ENCODE measurements at regions not wholly inside any gene's neighbourhood (a gene's known extent, or its start where the extent isn't known, plus 50 kb on each side); places are given as distances from the start of the nearest gene placed in this dataset.
"Not testable (repeated sequence)": the region's sequence is repeated elsewhere in the genome, so short reads cannot be mapped to it uniquely, and the experiment has no call there.

DNA sequence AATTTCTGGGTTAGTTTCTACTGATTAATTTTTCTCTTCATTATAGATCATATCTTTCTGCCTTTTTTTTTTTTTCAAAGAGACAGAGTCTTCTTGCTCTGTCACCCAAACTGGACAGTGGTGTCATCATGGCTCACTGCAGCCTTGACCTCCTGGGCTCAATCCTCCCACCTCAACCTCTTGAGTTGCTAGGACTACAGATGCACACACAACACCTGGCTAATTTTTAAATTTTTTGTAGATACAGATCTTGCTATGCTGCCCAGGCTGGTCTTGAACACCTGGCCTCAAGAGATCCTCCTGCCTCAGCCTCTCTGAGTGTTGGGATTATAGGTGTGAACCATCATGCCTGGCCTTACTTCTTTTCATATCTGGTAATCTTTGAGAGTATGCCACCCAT is 73.3 kb upstream of the SLCO2A1 start:
- Histone ChIP-seq H3K27me3 (ENCODE audit: control insufficient read depth in 1 of 2, insufficient read depth in 1 of 2, low read length in 2 of 2) (no peaks in the 10 kb centered on the region), H2AFZ (ENCODE audit: low read depth, low read length) (no peak overlapping the region), H2AK5ac (ENCODE audit: low read length, severe bottlenecking) (no peak overlapping the region), H3K9ac (ENCODE audit: low read length) (no peak overlapping the region), H3K4ac (ENCODE audit: low read depth in 1 of 2, low read length in 2 of 2) (no peak overlapping the region), H2BK15ac (ENCODE audit: low read depth, poor library complexity, severe bottlenecking) (no peak overlapping the region), H3K4me1 (ENCODE audit: control insufficient read depth, insufficient read depth, low read depth, low read length) (no peaks in the 10 kb centered on the region), H3K4me2 (ENCODE audit: low read length, poor library complexity, severe bottlenecking) (no peak overlapping the region), H4K91ac (ENCODE audit: low read length) (no peak overlapping the region), H3K79me1 (replicated peaks; ENCODE audit: low read length, poor library complexity, severe bottlenecking) (no peaks in the 10 kb centered on the region), H2BK120ac (ENCODE audit: low read depth, low read length) (no peak overlapping the region), H3K14ac (ENCODE audit: low read length in 2 of 2) (no peak overlapping the region), H3K9me3 (ENCODE audit: control insufficient read depth, low read length) (peaks cover 2% of the 10 kb centered on the region), H3K4me3 (ENCODE audit: insufficient read depth in 1 of 2, low read depth in 1 of 2, low read length in 2 of 2) (no peak overlapping the region), H3K18ac (ENCODE audit: low read depth in 1 of 2, low read length in 2 of 2) (no peak overlapping the region), H2BK5ac (ENCODE audit: low read depth, low read length, poor library complexity, severe bottlenecking) (no peak overlapping the region), H3K23ac (ENCODE audit: low read length in 2 of 2) (no peak overlapping the region), H3K36me3 (ENCODE audit: control insufficient read depth in 1 of 2, insufficient read depth in 2 of 2, low read depth in 1 of 2, low read length in 2 of 2) (no peaks in the 10 kb centered on the region), H4K8ac (ENCODE audit: low read length) (no peak overlapping the region), H2BK12ac (ENCODE audit: low read length in 2 of 2) (no peak overlapping the region), H3K27ac (ENCODE audit: low read length, poor library complexity, severe bottlenecking) (no peak overlapping the region)
- DNase-seq, result no peak

DNA sequence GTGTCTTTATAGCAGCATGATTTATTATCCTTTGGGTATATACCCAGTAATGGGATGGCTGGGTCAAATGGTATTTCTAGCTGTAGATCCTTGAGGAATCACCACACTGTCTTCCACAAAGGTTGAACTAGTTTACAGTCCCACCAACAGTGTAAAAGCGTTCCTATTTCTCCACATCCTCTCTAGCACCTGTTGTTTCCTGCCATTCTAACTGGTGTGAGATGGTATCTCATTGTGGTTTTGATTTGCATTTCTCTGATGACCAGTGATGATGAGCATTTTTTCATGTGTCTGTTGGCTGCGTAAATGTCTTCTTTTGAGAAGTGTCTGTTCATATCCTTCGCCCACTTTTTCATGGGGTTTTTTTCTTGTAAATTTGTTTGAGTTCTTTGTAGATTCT is 66.5 kb upstream of the SLCO2A1 start:
- not testable (repeated sequence) for H3K79me1 ChIP-seq (replicated peaks; ENCODE audit: low read length, poor library complexity, severe bottlenecking); H3K14ac ChIP-seq (ENCODE audit: low read length in 2 of 2); H2BK5ac ChIP-seq (ENCODE audit: low read depth, low read length, poor library complexity, severe bottlenecking); H3K9me3 ChIP-seq (ENCODE audit: control insufficient read depth, low read length); H4K8ac ChIP-seq (ENCODE audit: low read length); H3K27me3 ChIP-seq (ENCODE audit: control insufficient read depth in 1 of 2, insufficient read depth in 1 of 2, low read length in 2 of 2); DNase-seq; H2AK5ac ChIP-seq (ENCODE audit: low read length, severe bottlenecking); H2BK120ac ChIP-seq (ENCODE audit: low read depth, low read length); H2AFZ ChIP-seq (ENCODE audit: low read depth, low read length); H2BK12ac ChIP-seq (ENCODE audit: low read length in 2 of 2); H3K4me3 ChIP-seq (ENCODE audit: insufficient read depth in 1 of 2, low read depth in 1 of 2, low read length in 2 of 2); H3K4me2 ChIP-seq (ENCODE audit: low read length, poor library complexity, severe bottlenecking); H2BK15ac ChIP-seq (ENCODE audit: low read depth, poor library complexity, severe bottlenecking); H3K4ac ChIP-seq (ENCODE audit: low read depth in 1 of 2, low read length in 2 of 2); H3K18ac ChIP-seq (ENCODE audit: low read depth in 1 of 2, low read length in 2 of 2); H3K36me3 ChIP-seq (ENCODE audit: control insufficient read depth in 1 of 2, insufficient read depth in 2 of 2, low read depth in 1 of 2, low read length in 2 of 2); H3K9ac ChIP-seq (ENCODE audit: low read length); H4K91ac ChIP-seq (ENCODE audit: low read length); H3K4me1 ChIP-seq (ENCODE audit: control insufficient read depth, insufficient read depth, low read depth, low read length); H3K23ac ChIP-seq (ENCODE audit: low read length in 2 of 2); H3K27ac ChIP-seq (ENCODE audit: low read length, poor library complexity, severe bottlenecking)
- 80% methylated on average over 1 of the region's 3 CpGs for WGBS

DNA sequence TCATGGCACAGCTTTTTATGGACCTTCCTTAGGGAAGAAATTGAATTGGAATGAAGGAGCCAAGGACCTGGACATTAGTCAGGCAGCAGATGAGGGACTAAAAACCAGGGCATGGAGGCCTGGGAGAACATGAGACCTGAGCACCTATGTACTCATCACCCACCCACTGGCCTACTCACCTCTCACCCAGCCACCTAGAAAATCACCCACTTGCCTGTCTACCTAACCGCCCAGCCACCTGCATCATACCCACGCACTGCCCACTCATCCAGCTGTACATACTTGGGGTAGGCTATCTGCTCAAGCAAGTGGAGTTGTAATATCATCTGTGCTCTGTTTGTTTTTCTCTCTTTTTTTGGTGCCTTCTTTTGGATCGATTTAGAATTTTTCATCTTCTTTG is 65.3 kb upstream of the SLCO2A1 start:
- Histone ChIP-seq H3K36me3 (ENCODE audit: control insufficient read depth in 1 of 2, insufficient read depth in 2 of 2, low read depth in 1 of 2, low read length in 2 of 2) (no peaks in the 10 kb centered on the region), H3K9me3 (ENCODE audit: control insufficient read depth, low read length) (no peaks in the 10 kb centered on the region), H3K14ac (ENCODE audit: low read length in 2 of 2) (no peak overlapping the region), H3K27ac (ENCODE audit: low read length, poor library complexity, severe bottlenecking) (no peak overlapping the region), H2BK120ac (ENCODE audit: low read depth, low read length) (no peak overlapping the region), H2AK5ac (ENCODE audit: low read length, severe bottlenecking) (no peak overlapping the region), H2BK12ac (ENCODE audit: low read length in 2 of 2) (no peak overlapping the region), H2BK5ac (ENCODE audit: low read depth, low read length, poor library complexity, severe bottlenecking) (no peak overlapping the region), H2BK15ac (ENCODE audit: low read depth, poor library complexity, severe bottlenecking) (no peak overlapping the region), H3K18ac (ENCODE audit: low read depth in 1 of 2, low read length in 2 of 2) (no peak overlapping the region), H4K8ac (ENCODE audit: low read length) (no peak overlapping the region), H2AFZ (ENCODE audit: low read depth, low read length) (no peak overlapping the region), H3K79me1 (replicated peaks; ENCODE audit: low read length, poor library complexity, severe bottlenecking) (no peaks in the 10 kb centered on the region), H3K4ac (ENCODE audit: low read depth in 1 of 2, low read length in 2 of 2) (no peak overlapping the region), H4K91ac (ENCODE audit: low read length) (no peak overlapping the region), H3K23ac (ENCODE audit: low read length in 2 of 2) (no peak overlapping the region), H3K4me3 (ENCODE audit: insufficient read depth in 1 of 2, low read depth in 1 of 2, low read length in 2 of 2) (no peak overlapping the region), H3K27me3 (ENCODE audit: control insufficient read depth in 1 of 2, insufficient read depth in 1 of 2, low read length in 2 of 2) (no peaks in the 10 kb centered on the region), H3K9ac (ENCODE audit: low read length) (no peak overlapping the region), H3K4me2 (ENCODE audit: low read length, poor library complexity, severe bottlenecking) (no peak overlapping the region), H3K4me1 (ENCODE audit: control insufficient read depth, insufficient read depth, low read depth, low read length) (no peaks in the 10 kb centered on the region)
- no peak for DNase-seq
- WGBS, result 100% methylated on average over 2 of the region's 3 CpGs

DNA sequence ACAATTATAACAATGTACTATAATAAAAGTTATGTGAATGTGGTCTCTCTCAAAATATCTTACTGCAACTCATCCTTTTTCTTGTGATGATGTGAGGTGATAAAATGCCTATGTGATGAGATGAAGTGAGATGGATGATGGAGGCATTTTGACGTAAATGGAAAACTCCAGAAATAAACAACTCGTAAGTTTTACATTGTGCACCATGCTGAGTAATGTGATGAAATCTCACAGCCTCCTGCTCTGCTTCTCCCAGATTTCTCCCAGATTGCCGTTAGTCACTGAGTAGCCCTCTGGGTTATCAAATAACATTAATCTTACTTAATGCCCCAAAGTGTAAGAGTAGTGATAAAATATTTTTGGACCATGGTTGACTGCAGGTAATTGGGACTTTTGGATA is 64.8 kb upstream of the SLCO2A1 start:
- no peak overlapping the region for H2BK12ac ChIP-seq (ENCODE audit: low read length in 2 of 2)
- H4K91ac ChIP-seq (ENCODE audit: low read length), result no peak overlapping the region
- H2BK120ac ChIP-seq (ENCODE audit: low read depth, low read length), result no peak overlapping the region
- no peak overlapping the region for H3K4me3 ChIP-seq (ENCODE audit: insufficient read depth in 1 of 2, low read depth in 1 of 2, low read length in 2 of 2)
- no peak overlapping the region for H2BK15ac ChIP-seq (ENCODE audit: low read depth, poor library complexity, severe bottlenecking)
- DNase-seq, result peak; percentile 81
- no peaks in the 10 kb centered on the region for H3K27me3 ChIP-seq (ENCODE audit: control insufficient read depth in 1 of 2, insufficient read depth in 1 of 2, low read length in 2 of 2)
- no peak overlapping the region for H3K4ac ChIP-seq (ENCODE audit: low read depth in 1 of 2, low read length in 2 of 2)
- no peak overlapping the region for H3K4me2 ChIP-seq (ENCODE audit: low read length, poor library complexity, severe bottlenecking)
- no peak overlapping the region for H3K27ac ChIP-seq (ENCODE audit: low read length, poor library complexity, severe bottlenecking)
- H3K23ac ChIP-seq (ENCODE audit: low read length in 2 of 2), result no peak overlapping the region
- no peak overlapping the region for H3K14ac ChIP-seq (ENCODE audit: low read length in 2 of 2)
- H3K36me3 ChIP-seq (ENCODE audit: control insufficient read depth in 1 of 2, insufficient read depth in 2 of 2, low read depth in 1 of 2, low read length in 2 of 2), result no peaks in the 10 kb centered on the region
- H3K4me1 ChIP-seq (ENCODE audit: control insufficient read depth, insufficient read depth, low read depth, low read length), result no peaks in the 10 kb centered on the region
- no peak overlapping the region for H4K8ac ChIP-seq (ENCODE audit: low read length)
- H3K9me3 ChIP-seq (ENCODE audit: control insufficient read depth, low read length), result no peaks in the 10 kb centered on the region
- H2AK5ac ChIP-seq (ENCODE audit: low read length, severe bottlenecking), result no peak overlapping the region
- H3K9ac ChIP-seq (ENCODE audit: low read length), result no peak overlapping the region
- no peak overlapping the region for H2AFZ ChIP-seq (ENCODE audit: low read depth, low read length)
- H3K18ac ChIP-seq (ENCODE audit: low read depth in 1 of 2, low read length in 2 of 2), result no peak overlapping the region
- H2BK5ac ChIP-seq (ENCODE audit: low read depth, low read length, poor library complexity, severe bottlenecking), result no peak overlapping the region
- no peaks in the 10 kb centered on the region for H3K79me1 ChIP-seq (replicated peaks; ENCODE audit: low read length, poor library complexity, severe bottlenecking)
- WGBS, result no CpG with 5 or more reads among the region's 3 CpGs

All from mesenchymal stem cell (in vitro differentiated cells and primary cell).